GM12878 (cell line): ENCODE measurements at regions not wholly inside any gene's neighbourhood (a gene's known extent, or its start where the extent isn't known, plus 50 kb on each side); places are given as distances from the start of the nearest gene placed in this dataset.
A peak's percentile ranks its signal among the peaks of the same experiment; 100 is the strongest.

Experiments
- ATAC-seq: fragments of 200-7000 bp; cut with Tn5 transposase; 3 replicates; pipeline ENCODE4 v1.9.1; 2020; ENCODE audit warnings: mild to moderate bottlenecking, moderate library complexity
- BruUV-seq: library from RNA; stranded (reverse); fragments of 400-500 nt; replicated peaks from 2 replicates; lab custom pipeline; 2021; lab: Mats Ljungman, UMichigan
- CTCF ChIA-PET: fragments of 300-600 bp; sonication (Branson Sonifier 250); formaldehyde crosslinking; extraction: SDS; loops from one replicate; lab custom pipeline; 2021; ENCODE audit warnings: inconsistent platforms; lab: Yijun Ruan, JAX
- POLR2A ChIA-PET: fragments of 350-600 bp; formaldehyde crosslinking; extraction: SDS; loops from one replicate; lab custom pipeline; 2021; ENCODE audit warnings: inconsistent platforms; lab: Charles Lee
- RAD21 ChIA-PET: fragments of 300-600 bp; sonication (Branson Sonifier 250); formaldehyde crosslinking; loops from one replicate; lab custom pipeline; 2023; ENCODE audit warnings: antibody characterized with exemption; ENCODE audit not compliant: unreplicated experiment; lab: Charles Lee
- SMC1A ChIA-PET: fragments of 300-600 bp; sonication (Branson Sonifier 250); formaldehyde crosslinking; loops from one replicate; lab custom pipeline; 2023; ENCODE audit not compliant: unreplicated experiment, uncharacterized antibody; lab: Charles Lee
- DNase-seq: peaks from one replicate; pipeline ENCODE4 v3.0.0-alpha.2; 2011; ENCODE audit warnings: low read depth, low spot score
- FAIRE-seq: peaks from 3 replicates; lab custom pipeline; 2011; peaks lifted over from hg19 to GRCh38; lab: Jason Lieb, UNC
- H2AFZ ChIP-seq: 2 replicates; pipeline ENCODE4 v1.6.0; 2011; ENCODE audit warnings: low read depth, low read length, control low read depth; ENCODE audit not compliant: control insufficient read depth
- H3K27ac ChIP-seq: 2 replicates; pipeline ENCODE4 v1.5.1; 2011; ENCODE audit warnings: control low read depth; ENCODE audit not compliant: control insufficient read depth, insufficient read depth
- H3K27me3 ChIP-seq, 2 experiments: replicated peaks in 1 of 2; 2 replicates each; pipeline versions ENCODE4 v1.6.0 to v1.6.1; 2011; ENCODE audit warnings: low read length in 1 of 2; ENCODE audit not compliant: control insufficient read depth in 2 of 2, insufficient read depth in 2 of 2
- H3K36me3 ChIP-seq, 2 experiments: 2 replicates each; pipeline ENCODE4 v1.5.1; 2011; ENCODE audit warnings: low read length in 1 of 2; ENCODE audit not compliant: control insufficient read depth in 2 of 2, insufficient read depth in 2 of 2
- H3K4me1 ChIP-seq: 2 replicates; pipeline ENCODE4 v1.6.1; 2011; ENCODE audit warnings: mild to moderate bottlenecking, low read length, moderate library complexity, mixed read lengths; ENCODE audit not compliant: control insufficient read depth, insufficient read depth
- H3K4me2 ChIP-seq: 2 replicates; pipeline ENCODE4 v1.6.0; 2011; ENCODE audit warnings: control low read depth; ENCODE audit not compliant: control insufficient read depth, insufficient read depth
- H3K4me3 ChIP-seq: fragments of 200-600 bp; sonication (generic); 2 replicates; pipeline ENCODE4 v1.5.1; 2016
- H3K79me2 ChIP-seq: 2 replicates; pipeline ENCODE4 v1.6.0; 2011; ENCODE audit warnings: low read length; ENCODE audit not compliant: control insufficient read depth, insufficient read depth
- H3K9ac ChIP-seq: 2 replicates; pipeline ENCODE4 v1.8.0; 2011; ENCODE audit warnings: low read length, control low read depth, mixed read lengths; ENCODE audit not compliant: control insufficient read depth, insufficient read depth
- H3K9me3 ChIP-seq: replicated peaks from 3 replicates; pipeline ENCODE4 v1.5.1; 2011; ENCODE audit warnings: mild to moderate bottlenecking, low read length; ENCODE audit not compliant: control insufficient read depth, insufficient read depth
- H4K20me1 ChIP-seq: 2 replicates; pipeline ENCODE4 v1.6.0; 2011; ENCODE audit not compliant: control insufficient read depth, insufficient read depth
- BRCA1 ChIP-seq: IDR thresholded peaks from 2 replicates; pipeline ENCODE4 v1.6.1; 2011; ENCODE audit warnings: low read depth, low read length, improper control_type of control experiment
- CBFB ChIP-seq: IDR thresholded peaks from 2 replicates; pipeline ENCODE4 v1.6.1; 2016; ENCODE audit warnings: antibody characterized with exemption, low read depth
- CHD1 ChIP-seq: IDR thresholded peaks from 2 replicates; pipeline ENCODE4 v1.6.1; 2012; ENCODE audit warnings: low read depth, low read length, improper control_type of control experiment
- E4F1 ChIP-seq: fragments of 450-650 bp; IDR thresholded peaks from 2 replicates; pipeline ENCODE4 v1.6.1; 2018; ENCODE audit warnings: borderline replicate concordance, mild to moderate bottlenecking; ENCODE audit not compliant: partially characterized antibody
- EGR1 ChIP-seq, 2 experiments: IDR thresholded peaks; 1 replicate in 1 of 2; 2 replicates in 1 of 2; pipeline ENCODE4 v1.6.1; 2011 to 2012; ENCODE audit warnings: low read depth in 2 of 2, low read length in 2 of 2, borderline replicate concordance in 1 of 2, mild to moderate bottlenecking in 1 of 2, moderate library complexity in 1 of 2
- GATAD2B ChIP-seq: fragments of 450-650 bp; conservative IDR thresholded peaks from 2 replicates; pipeline ENCODE4 v1.6.1; 2017; ENCODE audit warnings: low read depth, mild to moderate bottlenecking, moderate library complexity
- IKZF1 ChIP-seq: fragments of 450-650 bp; conservative IDR thresholded peaks from 2 replicates; pipeline ENCODE4 v1.6.1; 2017; ENCODE audit warnings: antibody characterized with exemption, mild to moderate bottlenecking
- MTA2 ChIP-seq: fragments of 450-650 bp; IDR thresholded peaks from 2 replicates; pipeline ENCODE4 v1.6.1; 2016; ENCODE audit warnings: low read depth, mild to moderate bottlenecking, moderate library complexity
- NR2F1 ChIP-seq: fragments of 450-650 bp; conservative IDR thresholded peaks from 2 replicates; pipeline ENCODE4 v1.6.1; 2017; ENCODE audit warnings: mild to moderate bottlenecking
- PAX8 ChIP-seq: fragments of 450-650 bp; IDR thresholded peaks from 2 replicates; pipeline ENCODE4 v1.6.1; 2017; ENCODE audit warnings: mild to moderate bottlenecking, moderate library complexity
- SMC3 ChIP-seq: IDR thresholded peaks from 2 replicates; pipeline ENCODE4 v1.6.1; 2011; ENCODE audit warnings: low read length, improper control_type of control experiment, borderline replicate concordance
- SRF ChIP-seq, 2 experiments: IDR thresholded peaks; 2 replicates each; pipeline ENCODE4 v1.6.1; 2011; ENCODE audit warnings: low read depth in 2 of 2, low read length in 2 of 2, mild to moderate bottlenecking in 1 of 2, moderate library complexity in 1 of 2
- TAF1 ChIP-seq: IDR thresholded peaks from 2 replicates; pipeline ENCODE4 v1.6.1; 2011; ENCODE audit warnings: mild to moderate bottlenecking, low read depth, low read length, borderline replicate concordance
- TBL1XR1 ChIP-seq: IDR thresholded peaks from 2 replicates; pipeline ENCODE4 v1.6.1; 2012; ENCODE audit warnings: low read depth, low read length, improper control_type of control experiment
- ZNF217 ChIP-seq: fragments of 450-650 bp; IDR thresholded peaks from 2 replicates; pipeline ENCODE4 v1.6.1; 2017; ENCODE audit warnings: antibody characterized with exemption, mild to moderate bottlenecking
- WGBS: methylation state at CpG from one replicate; pipeline ENCODE4 v1.1.6; 2016; ENCODE audit warnings: low lambda C conversion rate; ENCODE audit not compliant: insufficient replicate concordance, insufficient coverage; ENCODE audit errors: missing lambda C conversion rate; 5-methylcytosine and 5-hydroxymethylcytosine counted together
- in situ Hi-C: fragments of 300-500 bp; cut with MboI; formaldehyde crosslinking; loops from 9 replicates; pipeline ENCODE4 v1.14.3; 2018; ENCODE audit warnings: mixed read lengths
- intact Hi-C: fragments of 100-400 bp; cut with micrococcal nuclease; formaldehyde crosslinking; loops from one replicate; pipeline ENCODE4 v1.14.2; 2022; ENCODE audit not compliant: unreplicated experiment
- TF ChIP-seq, protein P1 (sequence below): fragments of 450-650 bp; IDR thresholded peaks from 2 replicates; pipeline ENCODE4 v1.6.1; 2017; ENCODE audit warnings: low read depth, mild to moderate bottlenecking, moderate library complexity

DNA sequence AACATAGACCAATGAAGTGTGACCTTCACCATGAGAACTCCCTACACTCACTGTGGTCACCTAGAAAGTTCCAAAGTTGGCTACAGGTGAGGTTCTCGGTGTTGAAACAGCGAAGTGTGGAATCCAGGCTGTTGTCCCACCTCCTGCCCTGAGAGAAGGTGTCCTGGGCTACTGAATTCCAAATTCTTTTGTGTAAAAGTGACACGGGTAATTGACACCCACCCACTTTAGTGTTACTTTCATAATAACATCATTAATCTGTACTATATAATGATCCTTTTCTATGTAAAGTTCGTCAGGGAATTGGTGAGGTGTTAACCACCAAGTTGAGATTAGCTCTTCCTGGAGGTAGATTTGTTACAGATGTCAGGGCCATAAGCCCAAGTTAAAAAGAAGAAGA lies 690.7 kb downstream of the RWDD3 start:
- Histone ChIP-seq H3K79me2 (no peaks in the 10 kb centered on the region), H4K20me1 (no peaks in the 10 kb centered on the region), H3K27me3 (no peaks in the 10 kb centered on the region), H3K36me3 (no peaks in the 10 kb centered on the region), H3K4me1 (no peaks in the 10 kb centered on the region), H3K27ac (no peak overlapping the region), H3K9me3 (no peaks in the 10 kb centered on the region), H3K4me2 (no peak overlapping the region), H2AFZ (no peak overlapping the region), H3K4me3 (no peak overlapping the region), H3K9ac (no peak overlapping the region)
- TF ChIP-seq MTA2 (peak; percentile 60; the same call in 1 of the 2 replicates), IKZF1 (peak; percentile 59), CBFB (no peak)
- DNase-seq (no peak), ATAC-seq (no peak), FAIRE-seq (no peak)
- intact Hi-C loops (no loop called here), in situ Hi-C loops (no loop called here)
- WGBS, result 7% methylated on average over 4 of the region's 4 CpGs
- ChIA-PET POLR2A (no interaction called here), RAD21 (no interaction called here), CTCF (no interaction called here), SMC1A (interaction anchor here (0.7 kb wide), 1 partner anchor 9 kb away, joined by 3 read pairs; no protein-coding TSS in a partner anchor)
- no TSS peak for BruUV-seq

- DNase-seq (no peak), ATAC-seq (no peak), FAIRE-seq (no peak)
- H3K9me3 ChIP-seq, result no peaks in the 10 kb centered on the region
- no peak overlapping the region for H2AFZ ChIP-seq
- POLR2A ChIA-PET, result no interaction called here
- H3K27me3 ChIP-seq, result no peaks in the 10 kb centered on the region
- no TSS peak for BruUV-seq
- RAD21 ChIA-PET, result no interaction called here
- H3K79me2 ChIP-seq, result no peaks in the 10 kb centered on the region
- 0% methylated on average over 1 of the region's 1 CpG for WGBS
- intact Hi-C loops (no loop called here), in situ Hi-C loops (no loop called here)
- no peaks in the 10 kb centered on the region for H3K36me3 ChIP-seq
- H3K27ac ChIP-seq, result no peak overlapping the region
- H3K4me2 ChIP-seq, result no peak overlapping the region
- no peaks in the 10 kb centered on the region for H3K4me1 ChIP-seq
- SMC1A ChIA-PET, result no interaction called here
- H3K4me3 ChIP-seq, result no peak overlapping the region
- H4K20me1 ChIP-seq, result no peaks in the 10 kb centered on the region
- CTCF ChIA-PET, result no interaction called here
- H3K9ac ChIP-seq, result no peak overlapping the region
- TF ChIP-seq TAF1 (no peak), NR2F1 (no peak), BRCA1 (no peak), SRF (IDR thresholded peaks at IDR 0.05; ENCODE audit: low read depth in 2 of 2, low read length in 2 of 2) (no peak), SMC3 (no peak), TBL1XR1 (no peak), CHD1 (no peak), PAX8 (no peak), GATAD2B (no peak), EGR1 (IDR thresholded peaks at IDR 0.05; ENCODE audit: borderline replicate concordance in 1 of 2, low read depth in 2 of 2, low read length in 2 of 2) (no peak), E4F1 (no peak), ZNF217 (no peak)
- TF ChIP-seq, protein P1, sequence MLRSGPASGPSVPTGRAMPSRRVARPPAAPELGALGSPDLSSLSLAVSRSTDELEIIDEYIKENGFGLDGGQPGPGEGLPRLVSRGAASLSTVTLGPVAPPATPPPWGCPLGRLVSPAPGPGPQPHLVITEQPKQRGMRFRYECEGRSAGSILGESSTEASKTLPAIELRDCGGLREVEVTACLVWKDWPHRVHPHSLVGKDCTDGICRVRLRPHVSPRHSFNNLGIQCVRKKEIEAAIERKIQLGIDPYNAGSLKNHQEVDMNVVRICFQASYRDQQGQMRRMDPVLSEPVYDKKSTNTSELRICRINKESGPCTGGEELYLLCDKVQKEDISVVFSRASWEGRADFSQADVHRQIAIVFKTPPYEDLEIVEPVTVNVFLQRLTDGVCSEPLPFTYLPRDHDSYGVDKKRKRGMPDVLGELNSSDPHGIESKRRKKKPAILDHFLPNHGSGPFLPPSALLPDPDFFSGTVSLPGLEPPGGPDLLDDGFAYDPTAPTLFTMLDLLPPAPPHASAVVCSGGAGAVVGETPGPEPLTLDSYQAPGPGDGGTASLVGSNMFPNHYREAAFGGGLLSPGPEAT, result no peak
Observed at GRCh38 chr1:95926331-95926730, 692.3 kb downstream of the RWDD3 start.
